ENCODE measurements at regions not wholly inside any gene's neighbourhood (a gene's known extent, or its start where the extent isn't known, plus 50 kb on each side); places are given as distances from the start of the nearest gene placed in this dataset.

DNA sequence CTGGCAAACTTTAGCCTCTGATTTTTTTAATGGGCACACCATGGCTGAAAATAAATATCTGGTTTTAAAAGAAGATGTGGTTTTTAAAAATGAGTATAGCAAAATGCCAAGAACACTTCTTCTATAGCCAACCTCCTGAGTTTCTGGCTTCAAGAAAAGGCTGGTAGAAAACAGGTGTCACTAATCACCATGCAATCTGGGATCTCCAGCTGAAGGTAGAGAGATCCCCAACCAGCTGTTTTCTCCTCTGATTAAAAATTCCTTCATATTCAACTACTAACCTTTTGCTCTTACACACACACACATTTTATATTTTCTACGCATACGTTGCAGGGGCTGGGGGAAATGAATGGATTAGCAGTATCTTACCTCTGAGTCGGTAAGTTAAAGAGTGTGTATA, 279.6 kb upstream of the ROBO2 start:
- TF ChIP-seq, protein P1, sequence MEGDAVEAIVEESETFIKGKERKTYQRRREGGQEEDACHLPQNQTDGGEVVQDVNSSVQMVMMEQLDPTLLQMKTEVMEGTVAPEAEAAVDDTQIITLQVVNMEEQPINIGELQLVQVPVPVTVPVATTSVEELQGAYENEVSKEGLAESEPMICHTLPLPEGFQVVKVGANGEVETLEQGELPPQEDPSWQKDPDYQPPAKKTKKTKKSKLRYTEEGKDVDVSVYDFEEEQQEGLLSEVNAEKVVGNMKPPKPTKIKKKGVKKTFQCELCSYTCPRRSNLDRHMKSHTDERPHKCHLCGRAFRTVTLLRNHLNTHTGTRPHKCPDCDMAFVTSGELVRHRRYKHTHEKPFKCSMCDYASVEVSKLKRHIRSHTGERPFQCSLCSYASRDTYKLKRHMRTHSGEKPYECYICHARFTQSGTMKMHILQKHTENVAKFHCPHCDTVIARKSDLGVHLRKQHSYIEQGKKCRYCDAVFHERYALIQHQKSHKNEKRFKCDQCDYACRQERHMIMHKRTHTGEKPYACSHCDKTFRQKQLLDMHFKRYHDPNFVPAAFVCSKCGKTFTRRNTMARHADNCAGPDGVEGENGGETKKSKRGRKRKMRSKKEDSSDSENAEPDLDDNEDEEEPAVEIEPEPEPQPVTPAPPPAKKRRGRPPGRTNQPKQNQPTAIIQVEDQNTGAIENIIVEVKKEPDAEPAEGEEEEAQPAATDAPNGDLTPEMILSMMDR (IDR thresholded peaks at IDR 0.05), result no peak
- no peak for TF ChIP-seq POLR2A (IDR thresholded peaks at IDR 0.05; ENCODE audit: low read depth)

All from esophagus muscularis mucosa (tissue), 3 donors.